ENCODE measurements at regions not wholly inside any gene's neighbourhood (a gene's known extent, or its start where the extent isn't known, plus 50 kb on each side); places are given as distances from the start of the nearest gene placed in this dataset.

DNA sequence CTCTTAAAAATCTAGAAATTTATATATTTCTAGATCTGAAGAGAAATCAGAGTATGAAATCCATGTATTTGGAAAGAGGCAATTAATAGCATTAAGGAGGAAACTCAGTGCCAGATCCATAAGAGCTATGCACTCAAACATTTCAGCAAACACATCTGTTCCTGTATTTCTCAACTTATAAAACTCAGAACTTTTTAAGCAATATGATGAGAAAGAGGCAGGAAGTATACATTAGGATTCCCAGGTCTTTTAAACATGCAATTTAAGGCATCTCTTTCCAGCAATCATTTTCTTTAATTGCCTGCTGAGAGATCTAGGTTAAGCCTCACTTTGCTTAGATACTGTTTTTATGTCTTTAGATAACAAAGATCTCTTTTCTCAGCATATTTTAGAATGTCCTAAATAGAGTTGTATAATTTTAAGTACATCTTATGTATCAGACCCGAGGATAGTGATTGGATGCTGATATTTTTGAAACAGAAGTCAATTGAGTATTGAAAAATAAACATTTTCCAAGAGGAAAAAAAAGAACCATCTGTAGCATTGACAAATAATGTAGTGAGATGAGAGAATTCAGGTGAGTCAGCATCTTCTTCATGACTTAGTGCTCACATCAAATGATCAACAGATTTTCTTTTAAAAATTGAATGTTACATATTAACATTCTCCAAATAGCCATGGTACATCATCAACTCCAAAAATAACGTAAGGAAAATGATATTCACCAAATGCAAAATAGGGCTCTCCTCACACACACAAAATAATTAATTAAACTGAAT lies 461.4 kb upstream of the NOX3 start:
- Histone ChIP-seq H3K79me2 (ENCODE audit: insufficient read depth, low read length) (no peaks in the 10 kb centered on the region), H3K36me3 (ENCODE audit: control insufficient read depth in 1 of 2, insufficient read depth in 2 of 2, low read length in 2 of 2) (no peaks in the 10 kb centered on the region), H3K4me2 (ENCODE audit: low read length) (no peak overlapping the region), H3K9me2 (ENCODE audit: insufficient read depth) (no peaks in the 10 kb centered on the region), H3K9ac (ENCODE audit: low read length) (no peak overlapping the region), H3K4me3 (replicated peaks in 1 of 2; ENCODE audit: low read depth in 1 of 2, low read length in 2 of 2) (no peak overlapping the region), H2AFZ (ENCODE audit: low read depth, low read length, poor library complexity, severe bottlenecking) (no peak overlapping the region), H4K20me1 (ENCODE audit: insufficient read depth) (no peaks in the 10 kb centered on the region), H3K9me3 (ENCODE audit: control insufficient read depth in 1 of 2, insufficient read depth in 1 of 2, low read depth in 1 of 2, low read length in 2 of 2) (no peaks in the 10 kb centered on the region), H3K4me1 (ENCODE audit: control insufficient read depth in 1 of 2, insufficient read depth in 2 of 2, low read length in 2 of 2) (no peaks in the 10 kb centered on the region), H3K27ac (ENCODE audit: low read depth, low read length) (no peak overlapping the region), H3K27me3 (ENCODE audit: insufficient read depth, low read length) (no peaks in the 10 kb centered on the region)
- ChIA-PET RAD21 (ENCODE audit: low non-redundant PET in 1 of 2, low total read pairs in 2 of 2, uncharacterized antibody in 2 of 2, unreplicated experiment in 2 of 2) (no interaction called here), CTCF (no interaction called here), POLR2A (no interaction called here)
- intact Hi-C loops (cut with micrococcal nuclease): no loop called here
- no TSS peak for BruUV-seq (replicated peaks)
- TF ChIP-seq POLR2A (IDR thresholded peaks at IDR 0.05; ENCODE audit: borderline replicate concordance, extremely low read depth, insufficient read depth, insufficient read length) (no peak), TCF7L2 (IDR thresholded peaks at IDR 0.05; ENCODE audit: borderline replicate concordance, extremely low read depth, insufficient read depth, insufficient read length) (no peak), ZFX (IDR thresholded peaks at IDR 0.05) (no peak)
- no peak for DNase-seq (ENCODE audit: low read depth, low spot score)
- ATAC-seq: no peak

- Histone ChIP-seq H3K4me2 (ENCODE audit: low read length) (no peak overlapping the region), H2AFZ (ENCODE audit: low read depth, low read length, poor library complexity, severe bottlenecking) (no peak overlapping the region), H4K20me1 (ENCODE audit: insufficient read depth) (no peaks in the 10 kb centered on the region), H3K4me3 (replicated peaks in 1 of 2; ENCODE audit: low read depth in 1 of 2, low read length in 2 of 2) (no peak overlapping the region), H3K4me1 (ENCODE audit: control insufficient read depth in 1 of 2, insufficient read depth in 2 of 2, low read length in 2 of 2) (no peaks in the 10 kb centered on the region), H3K27me3 (ENCODE audit: insufficient read depth, low read length) (no peaks in the 10 kb centered on the region), H3K36me3 (ENCODE audit: control insufficient read depth in 1 of 2, insufficient read depth in 2 of 2, low read length in 2 of 2) (no peaks in the 10 kb centered on the region), H3K79me2 (ENCODE audit: insufficient read depth, low read length) (no peaks in the 10 kb centered on the region), H3K9ac (ENCODE audit: low read length) (no peak overlapping the region), H3K27ac (ENCODE audit: low read depth, low read length) (no peak overlapping the region), H3K9me2 (ENCODE audit: insufficient read depth) (no peaks in the 10 kb centered on the region), H3K9me3 (ENCODE audit: control insufficient read depth in 1 of 2, insufficient read depth in 1 of 2, low read depth in 1 of 2, low read length in 2 of 2) (no peaks in the 10 kb centered on the region)
- RAD21 ChIA-PET (ENCODE audit: low non-redundant PET in 1 of 2, low total read pairs in 2 of 2, uncharacterized antibody in 2 of 2, unreplicated experiment in 2 of 2): no interaction called here
- DNase-seq (ENCODE audit: low read depth, low spot score) (no peak), ATAC-seq (no peak)
- intact Hi-C loops (cut with micrococcal nuclease): no loop called here
- POLR2A ChIA-PET: no interaction called here
- CTCF ChIA-PET: no interaction called here
- no TSS peak for BruUV-seq (replicated peaks)
- TF ChIP-seq SP1 (IDR thresholded peaks at IDR 0.05; ENCODE audit: low read depth): no peak
- TF ChIP-seq JUND (IDR thresholded peaks at IDR 0.05): no peak
- no peak for TF ChIP-seq ZBTB33 (IDR thresholded peaks at IDR 0.05; ENCODE audit: extremely low read depth, insufficient replicate concordance, low read length)
- no peak for TF ChIP-seq CTCF (IDR thresholded peaks at IDR 0.05 in 2 of 3, conservative IDR thresholded peaks at IDR 0.05 in 1 of 3; ENCODE audit: borderline replicate concordance in 1 of 3, insufficient read depth in 1 of 3, low read depth in 2 of 3, low read length in 2 of 3)
- no peak for TF ChIP-seq EGR1 (IDR thresholded peaks at IDR 0.05; ENCODE audit: low read depth)
- TF ChIP-seq POLR2A (IDR thresholded peaks at IDR 0.05; ENCODE audit: borderline replicate concordance, extremely low read depth, insufficient read depth, insufficient read length): no peak
- no peak for TF ChIP-seq EZH2phosphoT487 (IDR thresholded peaks at IDR 0.05; ENCODE audit: borderline replicate concordance)
- TF ChIP-seq REST (IDR thresholded peaks at IDR 0.05; ENCODE audit: low read depth): no peak
- no peak for TF ChIP-seq SIN3A (IDR thresholded peaks at IDR 0.05; ENCODE audit: low read depth)
- no peak for TF ChIP-seq FOSL1 (IDR thresholded peaks at IDR 0.05; ENCODE audit: low read depth)
- TF ChIP-seq TCF7L2 (IDR thresholded peaks at IDR 0.05; ENCODE audit: borderline replicate concordance, extremely low read depth, insufficient read depth, insufficient read length): no peak
Observed at GRCh38 chr6:155915651-155916050, 460.0 kb upstream of the NOX3 start.
